ENCODE measurements at regions not wholly inside any gene's neighbourhood (a gene's known extent, or its start where the extent isn't known, plus 50 kb on each side); places are given as distances from the start of the nearest gene placed in this dataset.
A peak's percentile ranks its signal among the peaks of the same experiment; 100 is the strongest.

- H3K79me1 ChIP-seq (ENCODE audit: low read depth, low read length), result no peaks in the 10 kb centered on the region
- FAIRE-seq (no peak), DNase-seq (ENCODE audit: low read depth in 1 of 2, low spot score in 2 of 2) (no peak)
- H3K23me2 ChIP-seq (ENCODE audit: low read depth, low read length), result no peaks in the 10 kb centered on the region
- H2BK12ac ChIP-seq (ENCODE audit: low read depth, low read length), result no peak overlapping the region
- no peaks in the 10 kb centered on the region for H3K27me3 ChIP-seq (replicated peaks in 1 of 4; ENCODE audit: control insufficient read depth in 3 of 4, extremely low read depth in 1 of 4, insufficient read depth in 3 of 4, low read length in 3 of 4)
- H3K56ac ChIP-seq (replicated peaks; ENCODE audit: insufficient read length, low read depth, low read length), result no peak overlapping the region
- H2AFZ ChIP-seq (ENCODE audit: low read length), result no peak overlapping the region
- no peak overlapping the region for H4K8ac ChIP-seq (ENCODE audit: extremely low read depth, insufficient read depth, low read length)
- no peaks in the 10 kb centered on the region for H3K4me1 ChIP-seq (replicated peaks in 1 of 4; ENCODE audit: control insufficient read depth in 3 of 4, insufficient read depth in 4 of 4, low read length in 3 of 4)
- ChIA-PET POLR2A (ENCODE audit: partially characterized antibody) (no interaction called here), CTCF (ENCODE audit: partially characterized antibody) (interaction anchor here (0.6 to 0.9 kb wide), 2 partner anchors 17 to 61 kb away, joined by 3 read pairs; no protein-coding TSS in a partner anchor)
- H2BK15ac ChIP-seq (ENCODE audit: low read length), result no peak overlapping the region
- no peak overlapping the region for H3K4me3 ChIP-seq (ENCODE audit: extremely low read depth in 1 of 4, insufficient read depth in 2 of 4, low read depth in 3 of 4, low read length in 4 of 4)
- H3K9me3 ChIP-seq (ENCODE audit: insufficient read depth in 2 of 2, low read depth in 1 of 2, low read length in 1 of 2), result no peaks in the 10 kb centered on the region
- no peak overlapping the region for H2BK5ac ChIP-seq (ENCODE audit: low read depth, low read length)
- no peak overlapping the region for H4K5ac ChIP-seq (ENCODE audit: insufficient read length, low read depth, low read length)
- H4K20me1 ChIP-seq (replicated peaks in 1 of 2; ENCODE audit: control insufficient read depth in 1 of 2, insufficient read depth in 2 of 2, low read length in 2 of 2), result no peaks in the 10 kb centered on the region
- H2BK20ac ChIP-seq (ENCODE audit: low read length), result no peak overlapping the region
- no peaks in the 10 kb centered on the region for H3K79me2 ChIP-seq (ENCODE audit: control insufficient read depth in 1 of 2, insufficient read depth in 2 of 2, low read length in 2 of 2)
- no peaks in the 10 kb centered on the region; a peak in 1 of 8 replicates for H3K36me3 ChIP-seq (ENCODE audit: control insufficient read depth in 2 of 4, insufficient read depth in 4 of 4, low read length in 3 of 4)
- H2AK5ac ChIP-seq (ENCODE audit: low read depth, low read length), result no peak overlapping the region
- no peak overlapping the region for H3K14ac ChIP-seq (ENCODE audit: insufficient read length)
- no peak overlapping the region for H4K91ac ChIP-seq (replicated peaks; ENCODE audit: insufficient read length, low read length)
- no peak overlapping the region for H3K27ac ChIP-seq (ENCODE audit: low read depth, low read length)
- no peak overlapping the region for H3K18ac ChIP-seq (ENCODE audit: extremely low read depth, low read length)
- TF ChIP-seq CTCF (IDR thresholded peaks at IDR 0.05; ENCODE audit: control extremely low read depth in 1 of 3, insufficient read depth in 1 of 3, low read depth in 1 of 3, low read length in 3 of 3), result peak in 1 of 3 experiments; percentile 12; a peak in 1 of 4 replicates
- TF ChIP-seq RNF2 (IDR thresholded peaks at IDR 0.05; ENCODE audit: borderline replicate concordance, low read depth, low read length, missing control alignments, poor library complexity, severe bottlenecking), result no peak
- H3K9ac ChIP-seq (replicated peaks in 1 of 4; ENCODE audit: extremely low read depth in 1 of 4, low read depth in 3 of 4, low read length in 3 of 4), result no peak overlapping the region
- H3K4me2 ChIP-seq (ENCODE audit: insufficient read depth in 1 of 2, low read depth in 2 of 2, low read length in 2 of 2), result no peak overlapping the region
- H3K23ac ChIP-seq (ENCODE audit: insufficient read length), result no peak overlapping the region
- H2BK120ac ChIP-seq (replicated peaks; ENCODE audit: low read depth, low read length), result no peak overlapping the region
- no peak overlapping the region for H3K4ac ChIP-seq (replicated peaks; ENCODE audit: insufficient read length, low read depth, low read length)
Observed at GRCh38 chr7:52764492-52765169, 270.8 kb upstream of the POM121L12 start.

Measured in H1 (cell line).